Heart right ventricle (tissue), 16 donors: ENCODE measurements at regions not wholly inside any gene's neighbourhood (a gene's known extent, or its start where the extent isn't known, plus 50 kb on each side); places are given as distances from the start of the nearest gene placed in this dataset.

Experiments used
- ATAC-seq, 8 donors: fragments of 200-7000 bp; cut with Tn5 transposase; one replicate each; pipeline ENCODE4 v1.9.1; 2020; ENCODE audit warnings: mild to moderate bottlenecking in 8 of 8, moderate library complexity in 8 of 8, moderate number of reproducible peaks in 1 of 8
- DNase-seq, 2 donors: peaks; one replicate each; pipeline ENCODE4 v3.0.0-alpha.2; 2020
- H3K27ac ChIP-seq, 10 donors: fragments of 200-600 bp; sonication (generic) in 2 of 10; one replicate each; pipeline versions ENCODE4 v1.5.0 to v1.8.0; 2020 to 2022; ENCODE audit warnings: mild to moderate bottlenecking in 3 of 10
- H3K27me3 ChIP-seq, 7 donors: fragments of 200-600 bp; one replicate each; pipeline ENCODE4 v1.8.0; 2021 to 2022; ENCODE audit warnings: mild to moderate bottlenecking in 2 of 7
- H3K36me3 ChIP-seq, 9 donors: fragments of 200-600 bp; sonication (generic) in 1 of 9; one replicate each; pipeline versions ENCODE4 v1.5.0 to v1.8.0; 2020 to 2022; ENCODE audit warnings: mild to moderate bottlenecking in 2 of 9
- H3K4me1 ChIP-seq, 9 donors: fragments of 200-600 bp; sonication (generic) in 1 of 9; one replicate each; pipeline versions ENCODE4 v1.5.0 to v1.8.0; 2020 to 2022; ENCODE audit warnings: mild to moderate bottlenecking in 4 of 9
- H3K4me3 ChIP-seq, 10 donors: fragments of 200-600 bp; sonication (generic) in 2 of 10; one replicate each; pipeline versions ENCODE4 v1.5.0 to v1.8.0; 2020 to 2022; ENCODE audit warnings: mild to moderate bottlenecking in 7 of 10, moderate library complexity in 2 of 10
- H3K9me3 ChIP-seq, 11 donors: fragments of 200-600 bp in 10 of 11; sonication (generic) in 2 of 11; one replicate each; pipeline versions ENCODE4 v1.5.0 to v1.8.0; 2013 to 2022; ENCODE audit warnings: mild to moderate bottlenecking in 2 of 11, control low read depth in 1 of 11, moderate library complexity in 1 of 11
- CTCF ChIP-seq, 9 donors: fragments of 200-600 bp; sonication (generic) in 2 of 9; IDR thresholded peaks; one replicate each; pipeline versions ENCODE4 v1.5.0 to v1.8.0; 2021 to 2022; ENCODE audit warnings: antibody characterized with exemption in 9 of 9, mild to moderate bottlenecking in 5 of 9, moderate library complexity in 1 of 9
- WGBS, 2 donors: extraction: QIAGEN DNeasy Blood & Tissue Kit; methylation state at CpG; one replicate each; pipeline ENCODE4 v1.1.7; 2013; ENCODE audit warnings: inconsistent platforms in 1 of 2; 5-methylcytosine and 5-hydroxymethylcytosine counted together
- intact Hi-C, 10 donors: fragments of 100-400 bp; cut with DNase I; formaldehyde crosslinking; loops; one replicate each; pipeline versions ENCODE4 v1.11.1 to v1.14.2; 2022
- donor health status: Arrhythmogenic right ventricular cardiomyopathy.
- donor health status: ischemic (EF 13 %, LVEDD 7.1; RV severe dilation, severe dysfunction).
- donor health status: healthy with polysubstance abuse.
- donor health status: DM: no; HTN: yes; CAD: no.
- donor health status: DM: no; HTN: no; CAD: no.
- donor health status: ischemic (EF 25% LVEDD 6.9; RV normal size, moderate dysfunction).
- donor health status: ischemic (EF 25% LVEDD 5.7; RV mildly dilated, moderate dysfunction).
- donor health status: healthy.
- donor health status: DM: yes; HTN: yes; CAD: no.
- donor health status: Ischemic cardiomyopathy.
- donor health status: ischemic (EF 35%, LVEDD 5.7; RV mildly dilated, moderate dysfunction).
- donor health status: nonischemic (EF 11% LVEDD 7.7; RV severe dilation, severe dysfunction).
- donor health status: DM: yes; HTN: yes; CAD: no.
- donor health status: PGD.
- donor health status: ischemic (EF 29% LVEDD 5.4; RV normal size, mild dysfunction).
- donor health status: nonischemic (EF 23%, LVEDD 6.1; RV moderate dilation, normal function).

DNA sequence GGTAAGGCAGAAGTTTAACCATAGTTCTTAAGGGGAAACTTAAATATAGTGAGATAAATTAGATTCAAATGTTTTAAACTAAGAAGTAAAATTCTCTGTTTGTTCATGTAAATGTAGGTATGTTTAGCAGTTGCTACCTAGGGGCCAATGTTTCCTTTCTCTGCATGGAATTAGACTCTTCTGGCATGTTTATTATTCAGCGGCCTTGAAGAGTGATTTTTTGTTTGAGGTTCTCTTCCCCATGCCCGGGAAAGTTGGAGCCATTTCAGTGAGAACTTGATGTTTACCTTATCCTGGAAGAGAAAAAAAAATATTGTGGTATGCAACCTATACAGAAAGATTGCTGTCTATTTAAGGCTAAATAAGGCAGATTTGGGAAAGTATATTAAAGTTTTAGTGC lies 492.9 kb downstream of the KLF5 start:
- TF ChIP-seq CTCF (IDR thresholded peaks at IDR 0.05), result no peak
- no peaks in the 10 kb centered on the region for H3K27me3 ChIP-seq
- intact Hi-C loops, result no loop called here
- no peaks in the 10 kb centered on the region for H3K36me3 ChIP-seq
- DNase-seq, result no peak
- peaks cover 0 to 10% (median 0%) of the 10 kb centered on the region in 11 donors for H3K9me3 ChIP-seq
- no peak overlapping the region for H3K27ac ChIP-seq
- ATAC-seq, result no peak
- no peaks in the 10 kb centered on the region for H3K4me1 ChIP-seq
- WGBS, 2 donors, result 84 to 85% methylated on average over 2 of the region's 2 CpGs
- no peak overlapping the region for H3K4me3 ChIP-seq

- 57 to 62% methylated on average over 3 of the region's 3 CpGs for WGBS, 2 donors
Measured at GRCh38 chr13:73549717-73550116, 490.9 kb downstream of the KLF5 start.

DNA sequence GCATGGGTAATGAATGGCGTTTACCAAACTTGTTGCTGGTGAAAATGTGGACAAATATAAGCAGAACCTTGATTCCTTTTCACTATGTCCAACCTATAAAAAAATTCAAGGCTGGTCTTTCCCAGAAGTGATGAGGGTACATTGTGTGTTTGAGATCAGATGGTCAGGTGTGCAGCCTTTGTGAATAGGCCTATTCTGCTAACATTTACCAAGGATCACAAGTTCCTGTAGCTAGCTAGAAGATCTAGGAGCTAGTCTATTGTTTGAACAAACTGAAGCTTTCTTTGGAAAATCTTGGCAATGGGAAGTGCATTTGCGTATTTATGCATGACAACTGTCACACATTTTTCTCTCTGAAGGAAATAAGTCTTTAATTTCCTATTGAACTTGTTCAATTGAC lies 489.6 kb downstream of the KLF5 start:
- no peak for ATAC-seq
- 84 to 87% methylated on average over 2 of the region's 2 CpGs for WGBS, 2 donors
- no peak for DNase-seq
- no peaks in the 10 kb centered on the region for H3K4me1 ChIP-seq
- intact Hi-C loops, result no loop called here
- H3K9me3 ChIP-seq, result no peaks in the 10 kb centered on the region
- H3K36me3 ChIP-seq, result no peaks in the 10 kb centered on the region
- no peaks in the 10 kb centered on the region for H3K27me3 ChIP-seq
- H3K4me3 ChIP-seq, result no peak overlapping the region
- H3K27ac ChIP-seq, result no peak overlapping the region
- TF ChIP-seq CTCF (IDR thresholded peaks at IDR 0.05), result no peak

More at GRCh38 chr13:73549717-73550116, 490.9 kb downstream of the KLF5 start:
- ATAC-seq (no peak), DNase-seq (no peak)
- Histone ChIP-seq H3K36me3 (no peaks in the 10 kb centered on the region), H3K9me3 (peaks cover 0 to 9% (median 0%) of the 10 kb centered on the region in 11 donors), H3K4me3 (no peak overlapping the region), H3K27me3 (no peaks in the 10 kb centered on the region), H3K4me1 (no peaks in the 10 kb centered on the region), H3K27ac (no peak overlapping the region)
- intact Hi-C loops, result no loop called here
- no peak for TF ChIP-seq CTCF (IDR thresholded peaks at IDR 0.05)

DNA sequence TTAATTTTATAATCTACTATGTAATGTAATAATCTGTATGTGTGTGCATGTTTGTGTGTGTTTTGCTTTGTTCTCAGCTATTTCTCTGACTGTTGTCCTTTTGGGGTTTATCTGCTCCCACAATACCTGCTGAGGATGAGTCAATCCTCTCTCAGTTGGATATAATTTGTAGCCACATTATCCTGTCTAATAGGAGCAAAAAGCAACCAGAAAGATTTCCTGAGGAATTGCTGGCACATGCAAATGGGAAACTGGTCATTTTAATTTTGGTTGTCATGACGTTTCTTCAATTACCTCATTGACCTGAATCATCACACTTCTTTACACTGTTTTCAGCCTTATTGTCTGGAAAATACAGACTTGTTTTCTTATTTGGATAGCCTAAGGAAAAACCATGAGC lies 488.4 kb downstream of the KLF5 start:
- intact Hi-C loops, result no loop called here
- 36 to 78% methylated on average over 1 of the region's 1 CpG for WGBS, 2 donors
- TF ChIP-seq CTCF (IDR thresholded peaks at IDR 0.05), result no peak
- Histone ChIP-seq H3K27me3 (peaks cover 0 to 1% (median 0%) of the 10 kb centered on the region in 7 donors), H3K4me1 (no peaks in the 10 kb centered on the region), H3K9me3 (no peaks in the 10 kb centered on the region), H3K36me3 (no peaks in the 10 kb centered on the region), H3K4me3 (no peak overlapping the region), H3K27ac (no peak overlapping the region)
- ATAC-seq (no peak), DNase-seq (no peak)
